ENCODE measurements at regions not wholly inside any gene's neighbourhood (a gene's known extent, or its start where the extent isn't known, plus 50 kb on each side); places are given as distances from the start of the nearest gene placed in this dataset.

- DNase-seq (ENCODE audit: low read depth in 4 of 4, low spot score in 3 of 4) = no peak
These were observed 420.6 kb downstream of the COL12A1 start for GRCh38 chr6:74785236-74785635.

DNA sequence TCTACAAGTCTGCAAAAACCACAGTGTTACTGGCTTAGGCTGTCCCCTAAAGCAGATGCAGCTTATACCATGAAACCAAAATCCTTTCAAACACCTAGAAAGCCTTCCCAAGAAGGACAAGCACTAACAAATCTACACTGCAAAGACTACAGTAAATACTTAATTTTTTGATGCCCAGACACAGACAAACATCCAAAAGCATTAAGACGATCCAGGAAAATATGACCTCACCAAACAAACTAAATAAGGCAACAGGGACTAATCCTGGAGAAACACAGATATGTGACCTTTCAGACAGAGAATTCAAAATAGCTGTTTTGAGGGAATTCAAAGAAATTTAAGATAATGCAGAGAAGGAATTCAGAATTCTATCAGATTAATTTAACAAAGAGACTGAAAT lies 423.5 kb downstream of the COL12A1 start:
- no peak for DNase-seq (ENCODE audit: low read depth in 4 of 4, low spot score in 3 of 4)

DNA sequence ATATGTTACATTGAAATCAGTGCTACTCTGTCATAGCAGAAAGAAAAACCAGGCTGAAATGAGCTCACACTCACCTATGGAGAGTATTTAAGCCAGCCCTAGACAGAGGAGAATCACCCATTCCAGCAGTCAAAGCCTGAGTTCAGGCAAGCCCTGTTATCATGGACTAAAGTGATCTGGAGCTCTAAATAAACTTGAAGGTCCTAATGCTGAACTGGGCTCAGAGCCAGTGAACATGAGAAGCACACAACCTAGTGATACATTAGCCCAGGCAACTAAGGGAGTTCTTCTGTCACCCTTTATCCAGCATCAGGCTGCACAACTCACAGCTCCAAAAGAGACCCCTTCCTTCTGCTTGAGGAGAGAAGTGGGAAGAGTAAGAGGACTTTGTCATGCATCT lies 425.0 kb downstream of the COL12A1 start:
- no peak for DNase-seq (ENCODE audit: low read depth in 4 of 4, low spot score in 3 of 4)

DNA sequence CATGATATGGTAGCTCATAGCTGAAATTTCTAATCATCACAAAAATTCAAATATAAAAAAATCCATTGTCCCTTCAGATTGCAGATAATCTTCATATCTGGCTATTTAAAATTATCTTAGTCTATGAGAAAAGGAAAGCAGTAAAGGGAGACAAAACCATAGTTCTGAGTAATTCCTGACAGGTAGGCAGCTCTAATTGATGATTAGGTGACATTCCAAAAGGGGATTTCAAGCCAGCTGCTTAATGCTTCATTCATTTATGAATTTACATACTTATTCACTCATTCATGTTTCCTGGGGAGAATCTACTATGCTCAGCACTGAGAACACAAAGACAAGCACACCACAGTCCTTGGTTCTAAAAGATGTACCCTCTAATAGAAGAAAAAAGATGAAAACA lies 437.1 kb downstream of the COL12A1 start:
- no peak for DNase-seq (ENCODE audit: low read depth in 4 of 4, low spot score in 3 of 4)

- DNase-seq (ENCODE audit: low read depth in 4 of 4, low spot score in 3 of 4) = no peak
These were observed 437.7 kb downstream of the COL12A1 start for GRCh38 chr6:74768120-74768519.

DNA sequence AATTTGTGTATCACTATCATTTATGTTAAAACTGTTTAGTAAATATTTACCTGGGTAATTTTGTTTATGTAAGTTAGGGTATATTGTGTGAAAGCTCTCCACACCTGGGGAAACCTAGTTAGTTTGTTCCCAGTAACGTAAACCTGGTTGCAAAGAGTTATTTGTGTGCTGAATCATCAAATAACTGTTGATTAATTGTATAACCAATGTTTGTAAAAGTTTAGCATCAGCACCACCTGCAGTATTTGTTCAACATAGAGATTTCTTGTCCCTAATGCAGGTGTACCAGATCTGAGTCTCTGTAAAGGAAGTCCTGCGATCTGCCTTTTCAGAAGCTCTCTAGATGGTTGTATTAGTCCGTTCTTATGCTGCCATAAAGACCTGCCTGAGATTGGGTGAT lies 440.4 kb downstream of the COL12A1 start:
- no peak for DNase-seq (ENCODE audit: low read depth in 4 of 4, low spot score in 3 of 4)

- DNase-seq (ENCODE audit: low read depth in 4 of 4, low spot score in 3 of 4) = no peak
These were observed 441.4 kb downstream of the COL12A1 start for GRCh38 chr6:74764486-74764885.

GRCh38 chr6:74762841-74763240 lies 443.0 kb downstream of the COL12A1 start:
- no peak for DNase-seq (ENCODE audit: low read depth in 4 of 4, low spot score in 3 of 4)

- no peak for DNase-seq (ENCODE audit: low read depth in 4 of 4, low spot score in 3 of 4)
These were observed 448.0 kb downstream of the COL12A1 start for GRCh38 chr6:74757813-74758212.

- DNase-seq (ENCODE audit: low read depth in 4 of 4, low spot score in 3 of 4) = no peak
These were observed 448.9 kb downstream of the COL12A1 start for GRCh38 chr6:74756923-74757322.

DNA sequence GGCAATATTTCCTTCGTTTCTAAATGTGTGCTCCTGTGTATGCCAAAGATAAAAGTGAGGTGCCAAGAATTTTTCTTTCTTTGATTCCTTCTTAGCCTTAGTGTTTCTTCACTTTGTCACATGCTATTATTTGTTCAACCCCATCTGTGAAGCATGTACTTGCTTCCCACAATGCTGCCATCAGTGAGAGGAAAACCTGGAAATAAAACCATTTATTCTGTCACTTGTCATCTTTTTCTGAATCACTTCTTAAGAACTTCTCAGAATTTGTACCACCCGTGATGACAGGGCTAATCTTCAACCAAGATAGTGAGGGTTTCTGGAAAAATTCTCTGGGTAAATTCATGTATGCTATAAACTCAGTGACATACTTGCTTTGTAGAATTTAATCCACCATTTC lies 450.1 kb downstream of the COL12A1 start:
- DNase-seq (ENCODE audit: low read depth in 4 of 4, low spot score in 3 of 4) = no peak

- DNase-seq (ENCODE audit: low read depth in 4 of 4, low spot score in 3 of 4) = no peak
These were observed 450.7 kb downstream of the COL12A1 start for GRCh38 chr6:74755196-74755595.

- no peak for DNase-seq (ENCODE audit: low read depth in 4 of 4, low spot score in 3 of 4)
These were observed 451.8 kb downstream of the COL12A1 start for GRCh38 chr6:74753883-74754600.

DNA sequence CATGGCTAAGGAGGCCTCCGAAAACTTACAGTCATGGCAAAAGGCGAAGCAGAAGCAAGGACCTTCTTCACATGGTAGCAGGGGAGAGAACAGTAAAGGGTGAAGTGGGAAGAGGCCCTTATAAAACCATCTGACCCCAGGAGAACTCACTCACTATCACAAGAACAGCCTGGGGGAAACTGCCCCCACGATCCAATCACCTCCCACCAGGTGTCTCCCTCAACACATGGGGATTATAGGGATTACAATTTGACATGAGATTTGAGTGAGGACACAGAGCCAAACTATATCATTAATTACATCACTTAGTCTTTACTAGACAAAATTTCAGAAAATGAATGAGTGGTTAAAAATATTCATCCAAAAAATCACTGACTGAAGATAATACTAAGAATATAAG lies 453.6 kb downstream of the COL12A1 start:
- no peak for DNase-seq (ENCODE audit: low read depth in 4 of 4, low spot score in 3 of 4)

GRCh38 chr6:74750826-74751225 lies 455.0 kb downstream of the COL12A1 start:
- DNase-seq (ENCODE audit: low read depth in 4 of 4, low spot score in 3 of 4) = no peak

DNA sequence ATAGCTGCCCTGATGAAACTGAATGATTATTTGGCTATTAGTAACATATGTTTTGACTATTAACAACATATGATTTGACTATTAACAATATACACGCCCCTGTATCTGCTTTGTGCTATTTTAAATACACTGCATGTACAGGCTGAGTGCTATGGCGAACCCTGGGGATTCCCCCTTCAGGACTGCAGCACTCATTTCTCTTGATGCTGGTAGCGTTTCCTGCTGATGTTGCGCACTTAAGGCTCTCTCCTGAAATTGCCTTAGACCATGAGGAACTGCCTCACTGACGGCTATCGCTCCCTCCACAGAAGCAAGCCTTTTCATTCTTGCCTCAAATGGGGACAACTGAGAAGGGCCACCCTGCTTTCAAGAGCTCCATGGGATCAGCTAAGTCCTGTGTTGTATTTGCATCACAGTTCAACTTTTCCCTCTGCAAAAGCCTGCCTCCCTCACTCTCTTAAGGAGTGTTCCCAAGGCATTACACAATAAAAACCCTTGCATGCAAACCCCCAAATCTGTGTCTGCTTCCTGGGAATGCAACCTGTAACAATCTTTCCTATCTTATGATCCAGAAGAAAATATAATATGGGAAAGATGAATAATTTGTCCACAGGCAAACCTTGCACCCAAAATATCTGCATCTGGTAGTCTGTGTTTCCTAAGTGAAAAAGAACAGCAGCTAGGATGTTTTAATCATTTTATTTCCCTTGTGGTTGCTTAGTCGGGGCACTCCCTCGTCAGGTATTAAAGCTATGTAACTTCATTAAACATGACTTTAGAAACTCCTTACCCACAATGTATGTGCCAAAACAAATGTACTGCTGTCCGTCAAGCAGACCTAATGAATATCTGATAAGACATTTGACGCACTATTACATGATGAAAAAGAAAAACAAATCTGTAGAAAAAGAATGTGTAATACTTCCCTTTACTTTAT lies 456.4 kb downstream of the COL12A1 start:
- no peak for DNase-seq (ENCODE audit: low read depth in 4 of 4, low spot score in 3 of 4)

DNA sequence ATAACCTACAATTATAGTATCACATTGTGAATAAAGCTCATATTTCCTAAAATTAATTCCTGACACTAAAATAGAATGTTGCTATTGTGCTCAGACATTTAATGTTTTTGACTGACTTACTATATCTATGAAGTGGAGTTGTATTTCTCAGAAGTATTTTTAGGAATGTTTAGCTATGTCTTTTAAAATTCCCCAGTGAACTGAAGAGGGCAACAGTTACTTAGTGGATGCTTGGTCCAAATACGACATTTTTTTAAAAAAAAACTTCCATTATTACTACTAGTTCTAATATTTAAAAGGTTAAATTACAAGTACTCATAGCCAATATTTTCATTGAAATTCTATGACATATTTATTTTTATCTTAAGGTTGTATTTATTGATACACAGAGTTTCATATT lies 460.2 kb downstream of the COL12A1 start:
- DNase-seq (ENCODE audit: low read depth in 4 of 4, low spot score in 3 of 4) = no peak

DNA sequence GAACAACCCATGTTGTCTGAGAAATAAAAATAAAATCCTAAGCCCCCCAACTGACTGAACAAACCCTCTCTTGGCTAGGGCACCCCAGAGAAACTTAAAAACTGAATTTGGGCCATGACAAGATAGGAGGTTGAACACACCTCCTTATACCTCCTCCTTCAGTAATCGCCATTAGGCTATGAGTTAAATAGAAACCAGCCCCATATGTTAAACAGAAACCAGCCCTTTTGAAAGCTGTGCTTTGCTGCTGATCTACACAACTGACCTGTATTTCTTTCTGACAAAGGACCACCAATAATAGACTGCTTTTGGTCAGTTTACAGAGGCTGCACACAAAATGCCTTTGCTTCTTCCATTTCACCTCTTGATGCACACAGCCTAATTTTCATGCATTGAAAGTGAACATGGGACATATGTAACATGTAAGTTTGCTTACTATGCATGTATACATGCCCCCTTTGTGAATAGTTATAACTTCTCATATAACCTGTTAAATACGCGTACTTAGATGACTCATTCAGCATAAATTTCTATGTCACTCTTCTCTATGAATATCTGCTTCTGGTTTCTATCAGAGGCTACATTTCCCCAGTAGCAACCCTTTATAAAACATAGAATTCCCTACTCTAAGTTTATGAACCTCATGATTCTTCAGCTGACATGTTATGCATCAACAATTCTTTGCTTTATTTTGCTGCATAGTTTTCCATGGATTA lies 462.9 kb downstream of the COL12A1 start:
- no peak for DNase-seq (ENCODE audit: low read depth in 4 of 4, low spot score in 3 of 4)

DNA sequence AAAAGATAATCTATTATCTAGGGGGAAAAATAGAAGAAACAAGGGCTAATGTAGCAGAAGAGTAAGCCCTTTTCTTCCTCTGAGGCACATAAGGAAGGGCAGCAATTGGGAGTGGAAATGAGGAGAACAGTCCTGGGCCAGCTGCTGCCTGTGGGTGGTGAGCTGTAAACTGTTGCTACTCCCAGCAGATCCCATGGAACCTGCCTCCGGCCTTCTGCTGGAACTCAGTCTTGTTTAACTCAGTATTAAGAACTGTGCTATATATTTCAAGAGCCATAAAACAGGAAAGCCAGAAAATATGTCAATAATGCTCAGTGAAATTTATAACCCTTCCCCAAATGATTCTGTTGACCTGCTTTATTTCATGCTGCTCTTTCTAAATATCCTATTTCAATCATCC lies 464.2 kb downstream of the COL12A1 start:
- no peak for DNase-seq (ENCODE audit: low read depth in 4 of 4, low spot score in 3 of 4)

GRCh38 chr6:74735304-74735703 lies 470.5 kb downstream of the COL12A1 start:
- DNase-seq (ENCODE audit: low read depth in 4 of 4, low spot score in 3 of 4) = no peak

DNA sequence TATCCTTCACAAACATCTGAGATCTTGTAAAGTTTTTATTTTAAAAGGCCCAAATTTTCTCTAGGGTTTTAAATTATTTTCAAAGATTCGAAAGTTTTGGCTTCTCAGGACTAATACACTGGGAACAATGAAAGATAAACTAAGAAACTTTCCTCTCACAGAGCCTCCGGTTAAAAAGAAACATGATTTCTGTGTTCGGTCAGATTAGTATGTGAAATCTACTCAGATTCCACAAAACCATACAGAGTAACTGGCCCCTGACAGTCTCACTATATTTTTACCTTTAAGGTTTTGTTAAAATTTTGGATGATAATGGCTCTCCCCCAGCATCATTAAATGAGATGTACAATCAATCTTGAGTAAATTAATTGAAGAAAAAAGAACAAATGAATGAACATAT lies 471.0 kb downstream of the COL12A1 start:
- no peak for DNase-seq (ENCODE audit: low read depth in 4 of 4, low spot score in 3 of 4)
